ENCODE measurements at regions not wholly inside any gene's neighbourhood (a gene's known extent, or its start where the extent isn't known, plus 50 kb on each side); places are given as distances from the start of the nearest gene placed in this dataset.

DNA sequence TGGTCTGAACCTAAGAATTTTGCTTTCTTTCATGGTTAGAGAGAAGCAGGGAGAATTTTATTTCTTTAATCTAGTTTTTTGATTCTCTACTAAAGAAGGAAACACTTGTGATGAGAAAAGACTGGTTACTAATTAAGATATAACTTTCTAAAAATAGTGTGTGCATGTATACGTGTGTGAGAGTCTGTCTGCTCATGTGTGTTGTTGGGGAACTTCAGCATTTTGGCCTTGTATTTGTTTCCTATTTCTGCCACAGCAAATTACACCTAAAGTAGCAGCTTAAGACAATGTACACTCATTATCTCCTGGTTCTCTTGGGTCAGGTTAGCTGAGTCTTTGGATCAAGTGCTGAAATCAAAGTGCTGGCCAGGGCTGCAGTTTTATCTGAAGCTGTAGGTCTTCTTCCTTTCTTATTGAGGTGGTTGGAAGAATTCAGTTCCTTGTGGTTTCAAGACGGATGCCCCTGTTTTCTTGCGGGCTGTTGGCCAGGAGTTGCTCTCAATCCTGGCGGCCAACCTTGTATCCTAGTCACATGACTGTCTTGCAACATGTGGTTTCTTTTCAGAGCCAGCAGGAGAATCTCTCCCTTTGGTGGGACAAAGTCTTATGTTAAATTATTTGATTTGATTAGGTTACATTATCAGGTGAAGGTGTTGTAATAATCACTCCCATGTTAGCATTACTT is 188.4 kb upstream of the CLNK start:
- intact Hi-C loops (cut with DNase I): no loop called here
- H3K4me3 ChIP-seq: no peak overlapping the region
- no peaks in the 10 kb centered on the region for H3K36me3 ChIP-seq
- DNase-seq: no peak
- TF ChIP-seq, protein P1, sequence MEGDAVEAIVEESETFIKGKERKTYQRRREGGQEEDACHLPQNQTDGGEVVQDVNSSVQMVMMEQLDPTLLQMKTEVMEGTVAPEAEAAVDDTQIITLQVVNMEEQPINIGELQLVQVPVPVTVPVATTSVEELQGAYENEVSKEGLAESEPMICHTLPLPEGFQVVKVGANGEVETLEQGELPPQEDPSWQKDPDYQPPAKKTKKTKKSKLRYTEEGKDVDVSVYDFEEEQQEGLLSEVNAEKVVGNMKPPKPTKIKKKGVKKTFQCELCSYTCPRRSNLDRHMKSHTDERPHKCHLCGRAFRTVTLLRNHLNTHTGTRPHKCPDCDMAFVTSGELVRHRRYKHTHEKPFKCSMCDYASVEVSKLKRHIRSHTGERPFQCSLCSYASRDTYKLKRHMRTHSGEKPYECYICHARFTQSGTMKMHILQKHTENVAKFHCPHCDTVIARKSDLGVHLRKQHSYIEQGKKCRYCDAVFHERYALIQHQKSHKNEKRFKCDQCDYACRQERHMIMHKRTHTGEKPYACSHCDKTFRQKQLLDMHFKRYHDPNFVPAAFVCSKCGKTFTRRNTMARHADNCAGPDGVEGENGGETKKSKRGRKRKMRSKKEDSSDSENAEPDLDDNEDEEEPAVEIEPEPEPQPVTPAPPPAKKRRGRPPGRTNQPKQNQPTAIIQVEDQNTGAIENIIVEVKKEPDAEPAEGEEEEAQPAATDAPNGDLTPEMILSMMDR (IDR thresholded peaks at IDR 0.05): no peak
- H3K4me1 ChIP-seq: no peaks in the 10 kb centered on the region
- no peaks in the 10 kb centered on the region for H3K9me3 ChIP-seq
- ATAC-seq: no peak
- H3K27me3 ChIP-seq: no peaks in the 10 kb centered on the region
- H3K27ac ChIP-seq: no peak overlapping the region

DNA sequence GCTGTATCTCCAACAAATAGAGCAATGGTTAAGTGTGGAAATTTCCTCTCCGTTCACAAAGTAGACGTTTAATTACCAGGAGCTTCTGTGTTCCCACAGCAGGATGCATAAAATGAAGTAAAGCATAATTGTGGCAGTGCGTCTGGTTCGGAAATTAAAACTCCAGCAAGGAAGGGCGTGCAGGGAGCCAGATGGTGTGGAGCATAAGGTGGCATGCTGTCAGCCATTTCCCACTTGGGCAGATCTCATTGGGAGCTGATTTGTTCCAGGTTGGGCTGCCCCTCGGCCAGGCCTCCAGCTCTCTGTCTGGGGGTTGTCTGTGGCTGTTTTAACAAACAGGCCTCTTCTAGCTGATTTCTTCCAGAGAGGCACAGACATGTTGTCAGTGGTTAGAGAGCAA is 182.1 kb upstream of the CLNK start:
- ATAC-seq (no peak), DNase-seq (no peak)
- Histone ChIP-seq H3K4me3 (no peak overlapping the region), H3K27me3 (no peaks in the 10 kb centered on the region), H3K36me3 (no peaks in the 10 kb centered on the region), H3K27ac (no peak overlapping the region), H3K9me3 (no peaks in the 10 kb centered on the region), H3K4me1 (no peaks in the 10 kb centered on the region)
- intact Hi-C loops (cut with DNase I): no loop called here
- TF ChIP-seq, protein P1 (IDR thresholded peaks at IDR 0.05): no peak

- ATAC-seq (no peak), DNase-seq (no peak)
- intact Hi-C loops (cut with DNase I): no loop called here
Measured at GRCh38 chr4:10861036-10861435, 176.5 kb upstream of the CLNK start.

GRCh38 chr4:10856271-10856782 is 171.8 kb upstream of the CLNK start:
- ATAC-seq: no peak
- no peaks in the 10 kb centered on the region for H3K4me1 ChIP-seq
- H3K27me3 ChIP-seq: no peaks in the 10 kb centered on the region
- H3K4me3 ChIP-seq: no peak overlapping the region
- intact Hi-C loops (cut with DNase I): no loop called here
- DNase-seq: no peak
- H3K9me3 ChIP-seq: peaks cover 10% of the 10 kb centered on the region
- TF ChIP-seq, protein P1 (IDR thresholded peaks at IDR 0.05): no peak
- H3K36me3 ChIP-seq: no peaks in the 10 kb centered on the region
- no peak overlapping the region for H3K27ac ChIP-seq

More at GRCh38 chr4:10861036-10861435, 176.5 kb upstream of the CLNK start:
- H3K27ac ChIP-seq: no peak overlapping the region
- no peak overlapping the region for H3K4me3 ChIP-seq
- H3K9me3 ChIP-seq: peaks cover 10% of the 10 kb centered on the region
- H3K27me3 ChIP-seq: no peaks in the 10 kb centered on the region
- TF ChIP-seq, protein P1 (IDR thresholded peaks at IDR 0.05): no peak
- H3K4me1 ChIP-seq: no peaks in the 10 kb centered on the region
- H3K36me3 ChIP-seq: no peaks in the 10 kb centered on the region

GRCh38 chr4:10853196-10853595 is 168.6 kb upstream of the CLNK start:
- TF ChIP-seq, protein P1 (IDR thresholded peaks at IDR 0.05): no peak
- intact Hi-C loops (cut with DNase I): no loop called here

More at GRCh38 chr4:10853196-10853595, 168.6 kb upstream of the CLNK start:
- no peak for DNase-seq
- Histone ChIP-seq H3K4me3 (no peak overlapping the region), H3K36me3 (no peaks in the 10 kb centered on the region), H3K27me3 (no peaks in the 10 kb centered on the region), H3K27ac (no peak overlapping the region), H3K4me1 (no peaks in the 10 kb centered on the region), H3K9me3 (peaks cover 10% of the 10 kb centered on the region)
- no peak for ATAC-seq
